GDM1 (cell line): ENCODE measurements at regions not wholly inside any gene's neighbourhood (a gene's known extent, or its start where the extent isn't known, plus 50 kb on each side); places are given as distances from the start of the nearest gene placed in this dataset.
"Not testable (repeated sequence)": the region's sequence is repeated elsewhere in the genome, so short reads cannot be mapped to it uniquely, and the experiment has no call there.

Experiments
- DNase-seq: peaks from one replicate; lab custom pipeline; 2025; lab: John Stamatoyannopoulos, UW

DNA sequence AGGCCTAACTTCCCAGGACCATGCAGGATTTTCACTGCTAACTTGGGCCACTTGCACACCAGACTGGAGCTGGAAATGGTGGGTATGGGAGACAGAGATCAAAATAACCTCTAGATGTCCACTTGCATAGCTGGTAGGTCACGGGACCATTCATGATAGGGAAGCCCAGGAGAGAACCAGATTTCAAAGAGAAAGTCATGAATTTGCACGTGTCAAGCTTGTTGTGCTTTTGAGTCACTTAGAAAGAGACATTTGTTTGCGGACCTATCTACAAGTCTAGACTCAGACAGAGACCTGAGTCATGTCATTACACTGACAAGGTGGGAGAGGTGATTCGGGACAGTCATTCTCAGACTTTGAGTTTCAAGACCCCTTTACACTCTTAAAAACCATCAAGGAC lies 704.1 kb downstream of the DTWD2 start:
- not testable (repeated sequence) for DNase-seq

- not testable (repeated sequence) for DNase-seq
Measured at GRCh38 chr5:118282480-118283038, 705.8 kb downstream of the DTWD2 start.

- no peak for DNase-seq
Measured at GRCh38 chr5:118279540-118280294, 708.6 kb downstream of the DTWD2 start.

DNA sequence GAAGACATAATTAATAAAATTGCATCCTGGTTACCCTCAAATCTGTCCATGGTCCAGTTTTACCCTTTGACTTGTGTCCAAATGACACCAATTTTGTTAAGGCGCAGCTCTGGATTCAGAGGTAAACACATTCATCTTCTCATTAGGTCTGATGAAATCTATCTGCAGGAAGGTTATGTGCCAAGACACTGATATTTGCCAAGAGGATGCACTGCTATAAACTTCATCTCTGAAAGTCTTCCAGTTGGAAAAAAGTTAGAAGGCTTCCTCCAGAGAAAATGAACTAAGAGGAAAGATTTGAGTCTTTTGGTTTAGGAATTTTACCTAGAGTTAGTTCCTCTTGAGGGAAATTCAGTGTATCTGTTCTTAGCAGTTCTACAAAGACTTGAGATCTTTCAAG lies 717.8 kb downstream of the DTWD2 start:
- no peak for DNase-seq

GRCh38 chr5:118258223-118258622 lies 730.1 kb downstream of the DTWD2 start:
- DNase-seq: no peak

GRCh38 chr5:118257066-118257465 lies 731.3 kb downstream of the DTWD2 start:
- no peak for DNase-seq

- no peak for DNase-seq
Measured at GRCh38 chr5:118253225-118254061, 734.9 kb downstream of the DTWD2 start.

DNA sequence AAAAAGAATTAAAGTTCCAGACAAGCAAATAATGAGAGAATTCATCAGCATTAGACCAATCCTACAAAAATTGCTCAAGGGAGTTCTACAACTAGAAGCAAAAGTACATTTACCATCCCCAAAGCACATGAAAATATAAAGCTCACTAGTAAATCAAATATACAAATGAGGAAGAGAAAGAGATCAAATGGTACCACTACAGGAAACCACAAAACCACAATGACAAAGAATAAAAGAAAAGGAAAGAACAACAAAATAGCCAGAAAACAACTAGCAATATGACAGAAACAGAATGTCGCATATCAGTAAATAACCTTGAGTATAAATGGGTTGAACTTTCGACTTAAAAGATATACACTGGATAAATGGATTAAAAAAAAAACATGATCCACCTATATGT lies 739.0 kb downstream of the DTWD2 start:
- DNase-seq: no peak

DNA sequence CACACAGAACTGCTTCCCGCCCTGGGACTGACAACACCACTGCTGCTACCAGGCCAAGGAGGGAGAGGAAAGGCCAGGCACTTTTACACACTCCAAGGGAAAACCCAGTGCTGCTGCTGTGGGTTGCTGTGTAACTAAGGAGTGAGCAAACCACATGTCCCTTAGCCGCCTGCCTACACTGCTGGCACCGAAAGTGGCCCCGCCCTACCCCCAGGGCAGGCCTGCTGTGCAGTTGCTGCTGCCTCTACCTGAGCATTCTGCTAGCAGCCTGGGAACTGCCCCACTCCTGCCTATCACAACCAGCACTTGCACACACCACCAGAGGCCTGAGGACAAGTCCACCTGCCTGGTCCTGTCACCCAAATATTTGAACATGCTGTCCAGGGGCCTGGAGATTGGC lies 740.9 kb downstream of the DTWD2 start:
- no peak for DNase-seq

- DNase-seq: no peak
Measured at GRCh38 chr5:118243613-118244012, 744.7 kb downstream of the DTWD2 start.

DNA sequence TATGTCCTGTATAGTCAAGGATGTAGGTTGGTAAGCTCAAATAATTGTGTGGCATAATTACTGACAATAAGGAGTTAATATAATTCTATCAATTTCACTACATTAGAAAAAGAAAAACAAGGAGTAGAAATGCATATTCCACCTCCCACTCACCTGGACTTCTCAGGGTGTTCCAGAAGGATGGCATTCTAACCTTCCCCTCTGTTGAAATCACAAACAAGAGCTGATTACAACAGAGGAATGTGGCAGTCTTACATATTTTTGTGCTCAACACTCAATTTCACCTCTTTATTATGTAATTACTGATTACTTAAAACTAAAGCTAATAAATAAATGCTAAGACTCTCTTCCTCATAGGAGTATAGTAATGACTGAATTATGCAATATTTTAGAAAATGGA lies 745.3 kb downstream of the DTWD2 start:
- DNase-seq: no peak

- DNase-seq: no peak
Measured at GRCh38 chr5:118236108-118236849, 752.1 kb downstream of the DTWD2 start.

- DNase-seq: no peak
Measured at GRCh38 chr5:118233606-118234005, 754.7 kb downstream of the DTWD2 start.

- DNase-seq: no peak
Measured at GRCh38 chr5:118228489-118228888, 759.9 kb downstream of the DTWD2 start.

DNA sequence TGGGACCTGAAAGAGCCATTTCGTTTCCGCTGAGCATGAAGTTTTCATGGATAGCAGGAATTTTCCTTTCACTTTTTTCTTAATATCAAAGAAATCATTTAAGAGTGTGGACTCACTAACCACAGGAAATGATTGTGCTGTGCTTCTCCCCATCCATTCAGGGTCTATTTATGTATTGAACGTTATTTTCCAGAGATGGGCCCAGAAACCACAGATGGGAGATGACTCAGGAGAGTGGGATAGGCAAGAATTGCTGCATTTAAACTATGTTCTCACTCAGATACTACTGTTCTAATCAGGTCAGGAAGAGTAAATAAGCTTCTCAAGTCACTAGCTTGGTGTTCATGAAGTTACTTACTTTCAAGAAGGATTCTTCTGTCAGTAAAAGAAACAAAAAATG lies 763.8 kb downstream of the DTWD2 start:
- DNase-seq: no peak

GRCh38 chr5:118220556-118221195 lies 767.7 kb downstream of the DTWD2 start:
- DNase-seq: no peak

- no peak for DNase-seq
Measured at GRCh38 chr5:118211606-118212005, 776.7 kb downstream of the DTWD2 start.

GRCh38 chr5:118208031-118208453 lies 780.3 kb downstream of the DTWD2 start:
- DNase-seq: no peak

- DNase-seq: no peak
Measured at GRCh38 chr5:118199801-118200200, 788.5 kb downstream of the DTWD2 start.

DNA sequence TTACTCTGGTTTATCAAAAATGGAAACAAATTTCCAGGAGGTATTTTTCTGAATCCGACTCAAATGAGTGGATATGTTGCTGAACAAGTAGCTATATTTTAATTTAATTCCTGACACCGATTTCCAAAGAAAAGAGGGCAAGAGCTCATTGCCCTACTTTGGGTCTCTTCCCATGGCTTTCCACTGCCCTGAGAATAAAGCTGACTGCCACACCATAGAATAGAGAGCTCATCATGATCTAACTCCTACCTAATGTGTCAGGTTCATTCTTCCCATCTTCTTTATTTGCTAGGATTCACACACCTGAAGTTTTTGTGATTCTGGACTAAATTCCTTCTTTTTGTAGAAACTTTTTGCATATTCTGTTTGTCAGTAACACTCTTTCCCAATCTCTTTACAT lies 792.1 kb downstream of the DTWD2 start:
- DNase-seq: no peak

- no peak for DNase-seq
Measured at GRCh38 chr5:118195211-118195610, 793.1 kb downstream of the DTWD2 start.
